HEK293 (cell line): ENCODE measurements at regions not wholly inside any gene's neighbourhood (a gene's known extent, or its start where the extent isn't known, plus 50 kb on each side); places are given as distances from the start of the nearest gene placed in this dataset.

ENCODE experiments used
- CTCF ChIA-PET: fragments of 350-600 bp; formaldehyde crosslinking; extraction: SDS; loops from one replicate; lab custom pipeline; 2021; ENCODE audit warnings: antibody characterized with exemption; lab: Yijun Ruan, JAX
- POLR2A ChIA-PET: fragments of 300-600 bp; formaldehyde crosslinking; extraction: SDS; loops from one replicate; lab custom pipeline; 2020; ENCODE audit warnings: antibody characterized with exemption, inconsistent platforms; lab: Yijun Ruan, JAX
- H3K27ac ChIP-seq: fragments of 200-500 bp; sonication (Bioruptor generic); 2 replicates; pipeline ENCODE4 v1.5.1; 2014; ENCODE audit warnings: low read depth, low read length, control low read depth, inconsistent platforms; ENCODE audit errors: extremely low read depth
- H3K36me3 ChIP-seq, 2 experiments: fragments of 200-500 bp in 1 of 2; sonication (Bioruptor generic) in 1 of 2; 1 replicate in 1 of 2; 2 replicates in 1 of 2; pipeline ENCODE4 v1.5.1; 2014 to 2017; ENCODE audit warnings: inconsistent platforms in 2 of 2, low read length in 2 of 2; ENCODE audit not compliant: control insufficient read depth in 2 of 2, insufficient read depth in 1 of 2
- H3K4me1 ChIP-seq: fragments of 200-500 bp; sonication (Bioruptor generic); 2 replicates; pipeline ENCODE4 v1.5.1; 2014; ENCODE audit warnings: mild to moderate bottlenecking, low read length, inconsistent platforms; ENCODE audit not compliant: control insufficient read depth, insufficient read depth
- H3K4me3 ChIP-seq: 2 replicates; pipeline ENCODE4 v1.5.1; 2011; ENCODE audit warnings: low read depth, mild to moderate bottlenecking, control low read depth, low read length, moderate library complexity
- H3K9me3 ChIP-seq: fragments of 200-500 bp; sonication (Bioruptor generic); 2 replicates; pipeline ENCODE4 v1.5.1; 2014; ENCODE audit warnings: low read depth, low read length, inconsistent platforms; ENCODE audit not compliant: control insufficient read depth, insufficient read depth
- EGR2 ChIP-seq: fragments of 450-650 bp; formaldehyde crosslinking; IDR thresholded peaks from 2 replicates; pipeline ENCODE4 v1.5.1; 2016; ENCODE audit warnings: low read depth, missing biosample characterization, missing genetic modification characterization
- HOXC10 ChIP-seq: sonication (generic); formaldehyde crosslinking; IDR thresholded peaks from 2 replicates; pipeline ENCODE4 v1.8.1; 2023; ENCODE audit warnings: mild to moderate bottlenecking, missing genetic modification reagents
- PRDM2 ChIP-seq: fragments of 450-650 bp; formaldehyde crosslinking; IDR thresholded peaks from 2 replicates; pipeline ENCODE4 v1.5.1; 2016; ENCODE audit warnings: missing biosample characterization, missing genetic modification characterization, borderline replicate concordance
- SCRT1 ChIP-seq: fragments of 450-650 bp; formaldehyde crosslinking; IDR thresholded peaks from 2 replicates; pipeline ENCODE4 v1.5.1; 2016; ENCODE audit warnings: missing biosample characterization, missing genetic modification characterization, borderline replicate concordance
- TRIM28 ChIP-seq: IDR thresholded peaks from 2 replicates; pipeline ENCODE4 v1.6.1; 2011; ENCODE audit warnings: low read length, control low read depth, borderline replicate concordance
- ZBTB26 ChIP-seq: fragments of 450-650 bp; formaldehyde crosslinking; optimal IDR thresholded peaks from 2 replicates; pipeline ENCODE3; 2016; ENCODE audit warnings: missing biosample characterization, mild to moderate bottlenecking, missing genetic modification characterization
- ZNF132 ChIP-seq: fragments of 450-650 bp; formaldehyde crosslinking; IDR thresholded peaks from 2 replicates; pipeline ENCODE4 v1.5.1; 2017; ENCODE audit warnings: missing biosample characterization, missing genetic modification characterization, borderline replicate concordance
- ZNF138 ChIP-seq: fragments of 450-650 bp; formaldehyde crosslinking; IDR thresholded peaks from 2 replicates; pipeline ENCODE4 v1.5.1; 2016; ENCODE audit warnings: missing biosample characterization, missing genetic modification characterization, borderline replicate concordance
- ZNF184 ChIP-seq: fragments of 450-650 bp; IDR thresholded peaks from 2 replicates; pipeline ENCODE4 v1.5.1; 2018; ENCODE audit warnings: missing biosample characterization, mild to moderate bottlenecking, missing genetic modification characterization
- ZNF202 ChIP-seq: fragments of 450-650 bp; formaldehyde crosslinking; IDR thresholded peaks from 2 replicates; pipeline ENCODE4 v1.5.1; 2016; ENCODE audit warnings: missing biosample characterization, missing genetic modification characterization, borderline replicate concordance
- ZNF280C ChIP-seq: fragments of 450-650 bp; formaldehyde crosslinking; IDR thresholded peaks from 2 replicates; pipeline ENCODE4 v1.5.1; 2016; ENCODE audit warnings: missing biosample characterization, missing genetic modification characterization
- ZNF394 ChIP-seq: fragments of 450-650 bp; formaldehyde crosslinking; IDR thresholded peaks from 2 replicates; pipeline ENCODE4 v1.5.1; 2016; ENCODE audit warnings: missing biosample characterization, missing genetic modification characterization, mild to moderate bottlenecking, moderate library complexity, borderline replicate concordance
- ZNF48 ChIP-seq: fragments of 450-650 bp; formaldehyde crosslinking; IDR thresholded peaks from 2 replicates; pipeline ENCODE4 v1.5.1; 2016; ENCODE audit warnings: missing biosample characterization, missing genetic modification characterization
- ZNF501 ChIP-seq: fragments of 450-650 bp; formaldehyde crosslinking; IDR thresholded peaks from 2 replicates; pipeline ENCODE4 v1.5.1; 2016; ENCODE audit warnings: missing biosample characterization, missing genetic modification characterization
- ZNF623 ChIP-seq: fragments of 450-650 bp; formaldehyde crosslinking; IDR thresholded peaks from 2 replicates; pipeline ENCODE4 v1.5.1; 2016; ENCODE audit warnings: missing biosample characterization, missing genetic modification characterization
- ZNF791 ChIP-seq: fragments of 450-650 bp; formaldehyde crosslinking; IDR thresholded peaks from 2 replicates; pipeline ENCODE4 v1.5.1; 2016; ENCODE audit warnings: missing biosample characterization, missing genetic modification characterization
- ZNF843 ChIP-seq: fragments of 450-650 bp; formaldehyde crosslinking; IDR thresholded peaks from 2 replicates; pipeline ENCODE4 v1.5.1; 2016; ENCODE audit warnings: missing biosample characterization, missing genetic modification characterization
- TF ChIP-seq, protein P1 (sequence below): fragments of 450-650 bp; formaldehyde crosslinking; conservative IDR thresholded peaks from 2 replicates; pipeline ENCODE4 v1.5.1; 2016; ENCODE audit warnings: low read depth, missing biosample characterization, missing genetic modification characterization
- TF ChIP-seq, protein P2 (sequence below): IDR thresholded peaks from 2 replicates; pipeline ENCODE4 v1.6.1; 2011; ENCODE audit warnings: mild to moderate bottlenecking, low read depth, low read length, borderline replicate concordance
- TF ChIP-seq, protein P3 (sequence below): fragments of 450-650 bp; formaldehyde crosslinking; IDR thresholded peaks from 2 replicates; pipeline ENCODE4 v1.5.1; 2017; ENCODE audit warnings: missing biosample characterization, missing genetic modification characterization

GRCh38 chr11:116535994-116536393 lies 236.8 kb downstream of the BUD13 start:
- CTCF ChIA-PET, result no interaction called here
- no peaks in the 10 kb centered on the region for H3K9me3 ChIP-seq
- H3K36me3 ChIP-seq, result no peaks in the 10 kb centered on the region
- no peak overlapping the region for H3K27ac ChIP-seq
- no peaks in the 10 kb centered on the region for H3K4me1 ChIP-seq
- H3K4me3 ChIP-seq, result no peak overlapping the region
- TF ChIP-seq, protein P1, sequence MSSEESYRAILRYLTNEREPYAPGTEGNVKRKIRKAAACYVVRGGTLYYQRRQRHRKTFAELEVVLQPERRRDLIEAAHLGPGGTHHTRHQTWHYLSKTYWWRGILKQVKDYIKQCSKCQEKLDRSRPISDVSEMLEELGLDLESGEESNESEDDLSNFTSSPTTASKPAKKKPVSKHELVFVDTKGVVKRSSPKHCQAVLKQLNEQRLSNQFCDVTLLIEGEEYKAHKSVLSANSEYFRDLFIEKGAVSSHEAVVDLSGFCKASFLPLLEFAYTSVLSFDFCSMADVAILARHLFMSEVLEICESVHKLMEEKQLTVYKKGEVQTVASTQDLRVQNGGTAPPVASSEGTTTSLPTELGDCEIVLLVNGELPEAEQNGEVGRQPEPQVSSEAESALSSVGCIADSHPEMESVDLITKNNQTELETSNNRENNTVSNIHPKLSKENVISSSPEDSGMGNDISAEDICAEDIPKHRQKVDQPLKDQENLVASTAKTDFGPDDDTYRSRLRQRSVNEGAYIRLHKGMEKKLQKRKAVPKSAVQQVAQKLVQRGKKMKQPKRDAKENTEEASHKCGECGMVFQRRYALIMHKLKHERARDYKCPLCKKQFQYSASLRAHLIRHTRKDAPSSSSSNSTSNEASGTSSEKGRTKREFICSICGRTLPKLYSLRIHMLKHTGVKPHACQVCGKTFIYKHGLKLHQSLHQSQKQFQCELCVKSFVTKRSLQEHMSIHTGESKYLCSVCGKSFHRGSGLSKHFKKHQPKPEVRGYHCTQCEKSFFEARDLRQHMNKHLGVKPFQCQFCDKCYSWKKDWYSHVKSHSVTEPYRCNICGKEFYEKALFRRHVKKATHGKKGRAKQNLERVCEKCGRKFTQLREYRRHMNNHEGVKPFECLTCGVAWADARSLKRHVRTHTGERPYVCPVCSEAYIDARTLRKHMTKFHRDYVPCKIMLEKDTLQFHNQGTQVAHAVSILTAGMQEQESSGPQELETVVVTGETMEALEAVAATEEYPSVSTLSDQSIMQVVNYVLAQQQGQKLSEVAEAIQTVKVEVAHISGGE, result no peak
- TF ChIP-seq ZNF394 (tag by site-specific recombination) (no peak), HOXC10 (CRISPR knock-in tag) (no peak), ZNF501 (no peak), ZNF184 (tag by site-specific recombination) (no peak), ZNF132 (no peak), ZNF623 (tag by site-specific recombination) (no peak), ZNF138 (tag by site-specific recombination) (no peak), ZNF280C (tag by site-specific recombination) (no peak), EGR2 (tag by site-specific recombination) (no peak), TRIM28 (no peak), ZNF791 (no peak), ZBTB26 (no peak), ZNF48 (tag by site-specific recombination) (no peak), SCRT1 (tag by site-specific recombination) (no peak), ZNF202 (tag by site-specific recombination) (no peak), ZNF843 (tag by site-specific recombination) (no peak), PRDM2 (tag by site-specific recombination) (no peak)
- TF ChIP-seq, protein P2, sequence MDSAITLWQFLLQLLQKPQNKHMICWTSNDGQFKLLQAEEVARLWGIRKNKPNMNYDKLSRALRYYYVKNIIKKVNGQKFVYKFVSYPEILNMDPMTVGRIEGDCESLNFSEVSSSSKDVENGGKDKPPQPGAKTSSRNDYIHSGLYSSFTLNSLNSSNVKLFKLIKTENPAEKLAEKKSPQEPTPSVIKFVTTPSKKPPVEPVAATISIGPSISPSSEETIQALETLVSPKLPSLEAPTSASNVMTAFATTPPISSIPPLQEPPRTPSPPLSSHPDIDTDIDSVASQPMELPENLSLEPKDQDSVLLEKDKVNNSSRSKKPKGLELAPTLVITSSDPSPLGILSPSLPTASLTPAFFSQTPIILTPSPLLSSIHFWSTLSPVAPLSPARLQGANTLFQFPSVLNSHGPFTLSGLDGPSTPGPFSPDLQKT, result no peak
- TF ChIP-seq, protein P3, sequence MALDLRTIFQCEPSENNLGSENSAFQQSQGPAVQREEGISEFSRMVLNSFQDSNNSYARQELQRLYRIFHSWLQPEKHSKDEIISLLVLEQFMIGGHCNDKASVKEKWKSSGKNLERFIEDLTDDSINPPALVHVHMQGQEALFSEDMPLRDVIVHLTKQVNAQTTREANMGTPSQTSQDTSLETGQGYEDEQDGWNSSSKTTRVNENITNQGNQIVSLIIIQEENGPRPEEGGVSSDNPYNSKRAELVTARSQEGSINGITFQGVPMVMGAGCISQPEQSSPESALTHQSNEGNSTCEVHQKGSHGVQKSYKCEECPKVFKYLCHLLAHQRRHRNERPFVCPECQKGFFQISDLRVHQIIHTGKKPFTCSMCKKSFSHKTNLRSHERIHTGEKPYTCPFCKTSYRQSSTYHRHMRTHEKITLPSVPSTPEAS, result no peak
- POLR2A ChIA-PET, result no interaction called here
